SU-DHL-6 (cell line): ENCODE measurements at regions not wholly inside any gene's neighbourhood (a gene's known extent, or its start where the extent isn't known, plus 50 kb on each side); places are given as distances from the start of the nearest gene placed in this dataset.

Source experiments
- CTCF ChIP-seq: fragments of 200-600 bp; sonication (generic); IDR thresholded peaks from one replicate; pipeline ENCODE4 v1.5.1; 2017; ENCODE audit warnings: antibody characterized with exemption, mild to moderate bottlenecking, low read length, moderate library complexity; ENCODE audit not compliant: insufficient read depth, poor library complexity, severe bottlenecking
- EZH2phosphoT487 ChIP-seq: fragments of 200-600 bp; sonication (generic), shearing (Covaris generic); conservative IDR thresholded peaks from 2 replicates; pipeline ENCODE4 v1.6.1; 2018; ENCODE audit warnings: mild to moderate bottlenecking, antibody characterized with exemption, low read length, moderate library complexity, mixed read lengths

GRCh38 chr2:78034706-78035105 lies 512.5 kb upstream of the LRRTM4 start:
- TF ChIP-seq CTCF: no peak
- no peak for TF ChIP-seq EZH2phosphoT487
